Stomach (tissue), 8 donors: ENCODE measurements at regions not wholly inside any gene's neighbourhood (a gene's known extent, or its start where the extent isn't known, plus 50 kb on each side); places are given as distances from the start of the nearest gene placed in this dataset.

Source experiments
- DNase-seq, 2 donors: peaks; one replicate each; pipeline versions ENCODE4 v3.0.0 to v3.0.0-alpha.2; 2013 to 2019
- H3K27ac ChIP-seq, 5 donors: fragments of 200-600 bp in 4 of 5; sonication (generic) in 4 of 5; one replicate each; pipeline ENCODE4 v1.5.1; 2013 to 2019; ENCODE audit warnings: mild to moderate bottlenecking in 1 of 5, moderate library complexity in 1 of 5
- H3K27me3 ChIP-seq, 3 donors: fragments of 200-600 bp; sonication (generic); one replicate each; pipeline ENCODE4 v1.5.1; 2017 to 2019; ENCODE audit warnings: mixed run types in 1 of 3
- H3K36me3 ChIP-seq, 4 donors: fragments of 200-600 bp; sonication (generic); 1 replicate in 3 of 4; 2 replicates in 1 of 4; pipeline ENCODE4 v1.5.1; 2016 to 2019
- H3K4me1 ChIP-seq, 4 donors: fragments of 200-600 bp; sonication (generic); one replicate each; pipeline ENCODE4 v1.5.1; 2016 to 2019
- H3K4me3 ChIP-seq, 4 donors: fragments of 200-600 bp; sonication (generic) in 3 of 4; one replicate each; pipeline ENCODE4 v1.5.1; 2016 to 2019; ENCODE audit warnings: mild to moderate bottlenecking in 1 of 4
- H3K9me3 ChIP-seq, 4 donors: fragments of 200-600 bp; sonication (generic); one replicate each; pipeline ENCODE4 v1.5.1; 2016 to 2019
- EP300 ChIP-seq: sonication (generic); formaldehyde crosslinking; IDR thresholded peaks from one replicate; pipeline ENCODE4 v1.6.1; 2017; ENCODE audit warnings: antibody characterized with exemption
- POLR2A ChIP-seq, 4 donors: fragments of 450-650 bp; IDR thresholded peaks; one replicate each; pipeline ENCODE4 v1.6.1; 2016; ENCODE audit warnings: antibody characterized with exemption in 4 of 4, control low read depth in 2 of 4, mild to moderate bottlenecking in 1 of 4, moderate library complexity in 1 of 4
- POLR2AphosphoS5 ChIP-seq, 3 donors: sonication (generic); formaldehyde crosslinking; IDR thresholded peaks; one replicate each; pipeline ENCODE4 v1.6.1; 2016; ENCODE audit warnings: antibody characterized with exemption in 3 of 3
- WGBS, 5 donors: extraction: QIAGEN DNeasy Blood & Tissue Kit in 3 of 5; methylation state at CpG; one replicate each; pipeline versions ENCODE4 v1.1.5 to v1.1.7; 2013 to 2018; 5-methylcytosine and 5-hydroxymethylcytosine counted together
- intact Hi-C: fragments of 100-400 bp; cut with DNase I; formaldehyde crosslinking; loops from one replicate; pipeline ENCODE4 v1.15.1; 2023; ENCODE audit warnings: low total_unique reads
- TF ChIP-seq, protein P1 (sequence below), 7 experiments: fragments of 450-650 bp in 4 of 7; fragments of 200-600 bp in 3 of 7; sonication (generic) in 3 of 7; IDR thresholded peaks; one replicate each; pipeline ENCODE4 v1.5.1; 2016 to 2019; ENCODE audit warnings: antibody characterized with exemption in 7 of 7, control low read depth in 2 of 7, mild to moderate bottlenecking in 1 of 7
- donor health status: healthy with polysubstance abuse.
- donor health status: Bipolar disorder and iron deficiency.
- donor health status: healthy.

DNA sequence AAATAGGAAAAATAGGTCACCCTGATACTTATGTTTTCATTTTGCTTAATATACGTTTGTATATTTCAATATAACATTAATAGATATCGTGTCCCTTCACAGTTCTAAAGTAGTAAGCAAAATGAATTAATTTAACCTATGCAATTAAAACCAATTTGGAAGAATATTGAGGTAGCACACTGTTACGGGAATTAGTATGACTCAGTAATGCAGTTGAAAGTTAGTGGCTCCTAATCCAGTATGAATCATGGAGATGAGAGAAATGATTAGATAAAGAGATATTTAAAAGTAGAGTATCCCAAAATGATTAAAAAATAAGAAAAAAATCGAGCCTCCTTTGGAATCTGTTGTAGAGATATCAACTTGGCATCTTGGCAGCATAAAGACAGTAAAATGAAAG, 177.0 kb upstream of the SLITRK6 start:
- Histone ChIP-seq H3K9me3 (peaks cover 0 to 12% (median 0%) of the 10 kb centered on the region in 4 donors), H3K4me1 (no peaks in the 10 kb centered on the region), H3K27ac (no peak overlapping the region), H3K4me3 (no peak overlapping the region), H3K36me3 (no peaks in the 10 kb centered on the region), H3K27me3 (no peaks in the 10 kb centered on the region)
- intact Hi-C loops, result no loop called here
- 65 to 72% (median 69%) methylated on average over 4 of the region's 4 CpGs for WGBS, 5 donors
- no peak for DNase-seq
- TF ChIP-seq POLR2A (IDR thresholded peaks at IDR 0.05), result no peak

DNA sequence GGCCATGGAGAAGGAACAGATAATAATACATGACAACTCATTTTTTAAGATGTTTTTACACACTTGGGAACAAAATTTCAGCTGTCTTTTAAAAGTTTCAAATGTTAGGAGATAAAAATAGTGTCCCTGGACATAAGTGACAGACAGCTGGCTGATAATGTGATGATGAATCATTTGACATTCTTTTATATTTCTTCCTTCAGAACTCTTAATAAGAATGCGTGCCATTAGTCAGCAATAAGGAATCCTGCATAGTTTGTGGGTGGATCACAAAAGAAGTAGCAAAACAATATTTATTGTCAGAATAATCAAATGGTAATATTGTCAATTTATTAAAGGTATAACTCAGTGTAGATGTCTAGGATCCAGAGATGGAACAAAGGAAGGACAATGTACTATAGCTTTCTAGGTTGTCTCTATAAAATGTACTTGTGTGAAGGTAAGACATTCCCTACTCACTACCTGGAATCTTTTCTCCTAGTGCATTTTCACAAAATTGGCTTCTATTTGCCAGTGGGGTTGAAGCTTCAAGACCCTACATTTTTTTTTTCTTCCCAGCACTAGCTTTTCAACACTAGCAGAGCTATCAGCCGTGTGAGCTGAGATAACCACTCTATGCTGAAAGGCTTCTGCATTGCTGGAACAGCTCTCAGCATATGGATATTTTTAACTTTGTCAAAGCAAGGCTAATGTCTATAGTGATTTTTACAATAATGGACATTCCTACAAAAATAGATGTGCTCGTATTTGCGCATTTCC, 175.6 kb upstream of the SLITRK6 start:
- H3K4me3 ChIP-seq, result no peak overlapping the region
- H3K4me1 ChIP-seq, result no peaks in the 10 kb centered on the region
- WGBS, 5 donors, result 69 to 81% (median 72%) methylated on average over 4 of the region's 4 CpGs
- intact Hi-C loops, result no loop called here
- no peaks in the 10 kb centered on the region for H3K36me3 ChIP-seq
- no peak for TF ChIP-seq EP300
- H3K9me3 ChIP-seq, result peaks cover 0 to 4% (median 0%) of the 10 kb centered on the region in 4 donors
- DNase-seq, result no peak
- H3K27me3 ChIP-seq, result no peaks in the 10 kb centered on the region
- no peak overlapping the region for H3K27ac ChIP-seq

DNA sequence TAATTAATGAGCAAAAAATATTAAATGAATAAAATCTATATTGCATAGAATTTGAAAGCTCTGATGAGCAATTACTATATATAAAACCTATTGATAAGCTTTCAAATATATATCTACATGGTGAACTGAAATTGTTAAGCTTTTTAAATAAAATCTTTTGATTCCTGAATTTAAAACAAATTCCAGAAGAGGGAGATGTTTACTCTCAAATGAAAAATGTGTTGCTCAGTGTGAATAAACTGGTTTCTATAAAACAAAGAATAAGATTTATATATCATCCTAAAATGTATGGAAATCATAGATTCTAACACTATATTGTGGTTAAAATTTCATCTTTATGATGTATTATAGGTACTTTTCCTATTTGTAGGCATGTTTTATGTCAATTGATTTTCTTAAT, 171.5 kb upstream of the SLITRK6 start:
- H3K27ac ChIP-seq, result no peak overlapping the region
- peaks cover 0 to 13% (median 0%) of the 10 kb centered on the region in 4 donors for H3K9me3 ChIP-seq
- DNase-seq, result peak in 1 of 2 donors; percentile 8
- intact Hi-C loops, result no loop called here
- no peaks in the 10 kb centered on the region for H3K4me1 ChIP-seq
- no peak overlapping the region for H3K4me3 ChIP-seq
- TF ChIP-seq, protein P1, sequence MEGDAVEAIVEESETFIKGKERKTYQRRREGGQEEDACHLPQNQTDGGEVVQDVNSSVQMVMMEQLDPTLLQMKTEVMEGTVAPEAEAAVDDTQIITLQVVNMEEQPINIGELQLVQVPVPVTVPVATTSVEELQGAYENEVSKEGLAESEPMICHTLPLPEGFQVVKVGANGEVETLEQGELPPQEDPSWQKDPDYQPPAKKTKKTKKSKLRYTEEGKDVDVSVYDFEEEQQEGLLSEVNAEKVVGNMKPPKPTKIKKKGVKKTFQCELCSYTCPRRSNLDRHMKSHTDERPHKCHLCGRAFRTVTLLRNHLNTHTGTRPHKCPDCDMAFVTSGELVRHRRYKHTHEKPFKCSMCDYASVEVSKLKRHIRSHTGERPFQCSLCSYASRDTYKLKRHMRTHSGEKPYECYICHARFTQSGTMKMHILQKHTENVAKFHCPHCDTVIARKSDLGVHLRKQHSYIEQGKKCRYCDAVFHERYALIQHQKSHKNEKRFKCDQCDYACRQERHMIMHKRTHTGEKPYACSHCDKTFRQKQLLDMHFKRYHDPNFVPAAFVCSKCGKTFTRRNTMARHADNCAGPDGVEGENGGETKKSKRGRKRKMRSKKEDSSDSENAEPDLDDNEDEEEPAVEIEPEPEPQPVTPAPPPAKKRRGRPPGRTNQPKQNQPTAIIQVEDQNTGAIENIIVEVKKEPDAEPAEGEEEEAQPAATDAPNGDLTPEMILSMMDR (IDR thresholded peaks at IDR 0.05), result no peak
- TF ChIP-seq POLR2A (IDR thresholded peaks at IDR 0.05), result no peak
- TF ChIP-seq EP300, result no peak
- no peak for TF ChIP-seq POLR2AphosphoS5 (IDR thresholded peaks at IDR 0.05)
- H3K27me3 ChIP-seq, result no peaks in the 10 kb centered on the region
- H3K36me3 ChIP-seq, result no peaks in the 10 kb centered on the region

DNA sequence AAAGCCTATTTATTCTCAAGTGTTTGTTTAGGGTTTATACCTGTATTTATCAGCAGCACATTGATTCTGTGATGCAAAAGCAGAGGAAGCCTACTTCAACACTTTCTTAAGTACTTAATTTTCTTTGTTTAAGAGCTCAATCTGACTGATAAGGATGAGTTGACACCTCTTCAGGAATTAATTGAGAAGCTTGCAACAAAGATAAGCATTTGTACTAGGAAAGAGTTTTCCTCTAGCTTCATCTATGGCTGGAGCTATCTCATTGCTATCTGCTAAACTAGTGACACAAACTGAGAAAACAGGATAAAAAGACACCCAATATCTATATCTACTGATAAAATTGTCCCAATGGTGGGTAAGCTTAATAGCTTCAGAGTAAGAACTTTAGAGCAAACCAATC, 170.1 kb upstream of the SLITRK6 start:
- no peak for DNase-seq
- Histone ChIP-seq H3K4me1 (no peaks in the 10 kb centered on the region), H3K9me3 (peaks cover 0 to 13% (median 0%) of the 10 kb centered on the region in 4 donors), H3K27me3 (no peaks in the 10 kb centered on the region), H3K36me3 (no peaks in the 10 kb centered on the region), H3K4me3 (no peak overlapping the region), H3K27ac (no peak overlapping the region)
- intact Hi-C loops, result no loop called here
- no peak for TF ChIP-seq EP300
- TF ChIP-seq POLR2AphosphoS5 (IDR thresholded peaks at IDR 0.05), result no peak
- TF ChIP-seq, protein P1 (IDR thresholded peaks at IDR 0.05), result no peak
- no peak for TF ChIP-seq POLR2A (IDR thresholded peaks at IDR 0.05)

GRCh38 chr13:85935868-85936467, 136.7 kb upstream of the SLITRK6 start:
- H3K4me1 ChIP-seq, result no peaks in the 10 kb centered on the region
- no peak overlapping the region for H3K4me3 ChIP-seq
- intact Hi-C loops, result no loop called here
- H3K9me3 ChIP-seq, result peaks cover 7 to 54% (median 44%) of the 10 kb centered on the region in 4 donors
- no peak for DNase-seq
- H3K27me3 ChIP-seq, result no peaks in the 10 kb centered on the region
- 76 to 88% (median 86%) methylated on average over 4 of the region's 4 CpGs for WGBS, 5 donors
- H3K36me3 ChIP-seq, result no peaks in the 10 kb centered on the region
- H3K27ac ChIP-seq, result no peak overlapping the region
- TF ChIP-seq EP300 (no peak), POLR2A (IDR thresholded peaks at IDR 0.05) (no peak), POLR2AphosphoS5 (IDR thresholded peaks at IDR 0.05) (no peak)
- TF ChIP-seq, protein P1 (IDR thresholded peaks at IDR 0.05), result no peak
